ENCODE measurements at regions not wholly inside any gene's neighbourhood (a gene's known extent, or its start where the extent isn't known, plus 50 kb on each side); places are given as distances from the start of the nearest gene placed in this dataset.

GRCh38 chr12:126397660-126398059 lies 1332.4 kb downstream of the AACS start:
- no peaks in the 10 kb centered on the region for H3K27me3 ChIP-seq
- no peaks in the 10 kb centered on the region for H3K36me3 ChIP-seq
- H3K4me3 ChIP-seq: no peak overlapping the region
- peaks cover 16% of the 10 kb centered on the region for H3K9me3 ChIP-seq
- H4K20me1 ChIP-seq: no peaks in the 10 kb centered on the region
- peak overlapping the region; percentile 24 for H3K4me2 ChIP-seq
- peak overlapping the region; percentile 30; the same call in 1 of the 2 replicates for H3K27ac ChIP-seq
- peaks cover 18% of the 10 kb centered on the region for H3K4me1 ChIP-seq
- H3K9ac ChIP-seq: no peak overlapping the region
- no peak for TF ChIP-seq Cebpa-rat (IDR thresholded peaks at IDR 0.05)

- Histone ChIP-seq H3K4me2 (no peak overlapping the region), H3K4me1 (peaks cover 18% of the 10 kb centered on the region), H3K36me3 (no peaks in the 10 kb centered on the region), H4K20me1 (no peaks in the 10 kb centered on the region), H3K4me3 (no peak overlapping the region), H3K9me3 (peaks cover 16% of the 10 kb centered on the region), H3K27ac (no peak overlapping the region), H3K9ac (no peak overlapping the region), H3K27me3 (no peaks in the 10 kb centered on the region)
- TF ChIP-seq Cebpa-rat (IDR thresholded peaks at IDR 0.05): no peak
Observed at GRCh38 chr12:126400831-126401230, 1335.6 kb downstream of the AACS start.

GRCh38 chr12:126404293-126404881 lies 1339.2 kb downstream of the AACS start:
- H3K4me3 ChIP-seq: no peak overlapping the region
- H3K9ac ChIP-seq: no peak overlapping the region
- H4K20me1 ChIP-seq: no peaks in the 10 kb centered on the region
- TF ChIP-seq Cebpa-rat (IDR thresholded peaks at IDR 0.05): no peak
- H3K27me3 ChIP-seq: no peaks in the 10 kb centered on the region
- peaks cover under 1% of the 10 kb centered on the region; the same call in 1 of the 2 replicates for H3K9me3 ChIP-seq
- no peaks in the 10 kb centered on the region for H3K36me3 ChIP-seq
- peaks cover 10% of the 10 kb centered on the region for H3K4me1 ChIP-seq
- no peak overlapping the region for H3K27ac ChIP-seq
- no peak overlapping the region for H3K4me2 ChIP-seq

GRCh38 chr12:126418400-126418799 lies 1353.2 kb downstream of the AACS start:
- Histone ChIP-seq H4K20me1 (no peaks in the 10 kb centered on the region), H3K9ac (no peak overlapping the region), H3K9me3 (no peaks in the 10 kb centered on the region), H3K4me1 (no peaks in the 10 kb centered on the region), H3K4me2 (no peak overlapping the region), H3K4me3 (no peak overlapping the region), H3K36me3 (no peaks in the 10 kb centered on the region), H3K27me3 (no peaks in the 10 kb centered on the region), H3K27ac (no peak overlapping the region)
- no peak for TF ChIP-seq Cebpa-rat (IDR thresholded peaks at IDR 0.05)

- no peak overlapping the region for H3K4me2 ChIP-seq
- H3K9ac ChIP-seq: no peak overlapping the region
- H4K20me1 ChIP-seq: no peaks in the 10 kb centered on the region
- H3K27me3 ChIP-seq: no peaks in the 10 kb centered on the region
- no peak for TF ChIP-seq Cebpa-rat (IDR thresholded peaks at IDR 0.05)
- no peak overlapping the region for H3K4me3 ChIP-seq
- H3K4me1 ChIP-seq: no peaks in the 10 kb centered on the region
- no peak overlapping the region for H3K27ac ChIP-seq
- no peaks in the 10 kb centered on the region for H3K36me3 ChIP-seq
- no peaks in the 10 kb centered on the region for H3K9me3 ChIP-seq
Observed at GRCh38 chr12:126419131-126419530, 1353.9 kb downstream of the AACS start.

DNA sequence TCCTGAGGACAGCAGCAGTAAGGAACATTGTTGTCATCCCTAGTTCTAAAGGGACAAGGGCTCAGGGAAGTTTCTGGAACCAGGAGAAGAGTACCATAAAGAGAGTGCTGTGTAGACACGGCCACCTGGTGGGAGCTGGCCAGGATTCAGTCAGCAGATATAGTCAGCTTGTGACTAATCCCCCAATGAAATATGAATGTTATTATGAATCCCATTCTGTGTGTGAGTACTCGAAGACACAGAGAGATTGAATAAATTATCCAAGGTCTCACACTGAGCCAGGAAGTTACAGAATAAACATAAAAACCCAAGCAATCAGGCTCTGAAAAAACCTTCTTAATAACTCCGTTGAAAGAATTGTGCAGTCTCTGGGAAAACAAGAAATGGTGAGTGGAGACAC lies 1359.5 kb downstream of the AACS start:
- Histone ChIP-seq H3K4me3 (no peak overlapping the region), H4K20me1 (no peaks in the 10 kb centered on the region), H3K27ac (no peak overlapping the region), H3K27me3 (no peaks in the 10 kb centered on the region), H3K4me2 (no peak overlapping the region), H3K9ac (no peak overlapping the region), H3K4me1 (no peaks in the 10 kb centered on the region), H3K9me3 (peaks cover 3% of the 10 kb centered on the region), H3K36me3 (no peaks in the 10 kb centered on the region)
- TF ChIP-seq Cebpa-rat (IDR thresholded peaks at IDR 0.05): no peak

DNA sequence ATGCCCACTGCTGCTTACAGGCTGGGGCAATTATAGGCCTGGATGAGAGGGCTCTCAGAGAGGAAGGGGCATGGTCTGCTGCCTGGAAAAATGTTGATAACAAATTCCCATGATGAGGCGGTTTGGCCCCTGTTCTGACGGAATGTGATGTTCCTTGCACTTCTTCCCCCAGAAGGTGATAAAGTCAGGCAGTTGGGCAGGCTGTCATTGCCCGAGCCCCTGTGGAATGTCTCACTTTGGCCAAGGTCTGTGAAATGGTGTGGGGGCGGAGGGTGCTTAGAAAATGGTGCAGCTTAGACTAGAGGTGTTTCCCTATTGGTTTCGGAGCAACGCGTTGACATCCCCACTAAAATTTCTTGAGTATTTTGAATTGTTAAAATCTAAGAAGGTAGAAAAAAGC lies 1360.0 kb downstream of the AACS start:
- H4K20me1 ChIP-seq: no peaks in the 10 kb centered on the region
- no peak for TF ChIP-seq Cebpa-rat (IDR thresholded peaks at IDR 0.05)

GRCh38 chr12:126428769-126429168 lies 1363.5 kb downstream of the AACS start:
- Histone ChIP-seq H3K27ac (no peak overlapping the region), H3K4me1 (peaks cover 8% of the 10 kb centered on the region; the same call in 1 of the 2 replicates), H4K20me1 (no peaks in the 10 kb centered on the region), H3K9me3 (peaks cover 7% of the 10 kb centered on the region), H3K4me2 (no peak overlapping the region), H3K9ac (no peak overlapping the region), H3K27me3 (no peaks in the 10 kb centered on the region), H3K36me3 (no peaks in the 10 kb centered on the region), H3K4me3 (no peak overlapping the region)
- no peak for TF ChIP-seq Cebpa-rat (IDR thresholded peaks at IDR 0.05)

More for the DNA sequence above, 1360.0 kb downstream of the AACS start:
- Histone ChIP-seq H3K4me1 (no peaks in the 10 kb centered on the region), H3K9ac (no peak overlapping the region), H3K27ac (no peak overlapping the region), H3K4me2 (no peak overlapping the region), H3K4me3 (no peak overlapping the region), H3K27me3 (no peaks in the 10 kb centered on the region), H3K36me3 (no peaks in the 10 kb centered on the region), H3K9me3 (peaks cover 7% of the 10 kb centered on the region)

DNA sequence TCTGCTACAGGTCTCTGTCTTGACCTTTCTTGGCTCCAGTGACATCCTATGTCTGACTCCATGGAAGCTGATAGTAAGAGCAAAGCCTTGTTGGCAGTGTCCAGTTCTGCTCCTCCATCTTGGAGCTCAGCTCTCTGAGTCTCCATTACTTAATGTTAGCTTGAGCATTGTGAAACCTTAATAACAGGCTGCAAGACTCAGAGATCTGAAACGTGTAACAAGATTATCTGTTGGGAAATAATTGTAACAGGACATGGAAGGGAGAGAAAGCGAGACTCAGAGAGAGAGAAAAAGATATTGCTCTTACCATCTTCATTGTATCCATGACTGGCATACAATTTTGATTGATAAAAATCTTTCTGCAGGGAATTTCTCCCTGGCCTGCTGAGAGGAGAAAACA lies 1365.7 kb downstream of the AACS start:
- Histone ChIP-seq H3K4me2 (no peak overlapping the region), H3K9ac (no peak overlapping the region), H4K20me1 (no peaks in the 10 kb centered on the region), H3K9me3 (peaks cover 14% of the 10 kb centered on the region), H3K27me3 (no peaks in the 10 kb centered on the region), H3K36me3 (no peaks in the 10 kb centered on the region), H3K27ac (no peak overlapping the region), H3K4me3 (no peak overlapping the region), H3K4me1 (peaks cover 26% of the 10 kb centered on the region)
- no peak for TF ChIP-seq Cebpa-rat (IDR thresholded peaks at IDR 0.05)

GRCh38 chr12:126431767-126432166 lies 1366.5 kb downstream of the AACS start:
- Histone ChIP-seq H3K4me2 (no peak overlapping the region), H3K9ac (no peak overlapping the region), H3K27ac (no peak overlapping the region), H3K36me3 (no peaks in the 10 kb centered on the region), H3K27me3 (no peaks in the 10 kb centered on the region), H3K4me3 (no peak overlapping the region), H3K4me1 (peaks cover 34% of the 10 kb centered on the region), H3K9me3 (peaks cover 14% of the 10 kb centered on the region), H4K20me1 (no peaks in the 10 kb centered on the region)
- TF ChIP-seq Cebpa-rat (IDR thresholded peaks at IDR 0.05): no peak

GRCh38 chr12:126432780-126433179 lies 1367.5 kb downstream of the AACS start:
- Histone ChIP-seq H3K9ac (no peak overlapping the region), H3K9me3 (peaks cover 14% of the 10 kb centered on the region), H3K36me3 (no peaks in the 10 kb centered on the region), H4K20me1 (no peaks in the 10 kb centered on the region), H3K27me3 (no peaks in the 10 kb centered on the region), H3K4me1 (peaks cover 44% of the 10 kb centered on the region), H3K4me3 (no peak overlapping the region), H3K27ac (no peak overlapping the region), H3K4me2 (peak overlapping the region; percentile 8; the same call in 1 of the 2 replicates)
- no peak for TF ChIP-seq Cebpa-rat (IDR thresholded peaks at IDR 0.05)
